ENCODE measurements at regions not wholly inside any gene's neighbourhood (a gene's known extent, or its start where the extent isn't known, plus 50 kb on each side); places are given as distances from the start of the nearest gene placed in this dataset.

Small RNAs in the stretch of these regions (small RNA-seq; reads per million reads assigned to genes)
- gene AC108145.1 = 0 reads per million in 2 experiments
- 0 reads per million in 2 experiments for gene HSBP1P2
- gene RNU6-205P = 0 reads per million in 2 experiments
